ENCODE measurements at regions not wholly inside any gene's neighbourhood (a gene's known extent, or its start where the extent isn't known, plus 50 kb on each side); places are given as distances from the start of the nearest gene placed in this dataset.

- ChIA-PET CTCF (interaction anchor here (0.7 to 1.2 kb wide), 3 partner anchors 30 to 463 kb away, joined by 3 read pairs; no protein-coding TSS in a partner anchor), POLR2A (no interaction called here)
- TF ChIP-seq CTCF (IDR thresholded peaks at IDR 0.05; ENCODE audit: control extremely low read depth, extremely low read depth, low read depth, missing control alignments), result no peak
- DNase-seq (ENCODE audit: extremely low spot score), result no peak
Observed at GRCh38 chr17:77892469-77893143, 65.9 kb upstream of the TNRC6C start.

DNA sequence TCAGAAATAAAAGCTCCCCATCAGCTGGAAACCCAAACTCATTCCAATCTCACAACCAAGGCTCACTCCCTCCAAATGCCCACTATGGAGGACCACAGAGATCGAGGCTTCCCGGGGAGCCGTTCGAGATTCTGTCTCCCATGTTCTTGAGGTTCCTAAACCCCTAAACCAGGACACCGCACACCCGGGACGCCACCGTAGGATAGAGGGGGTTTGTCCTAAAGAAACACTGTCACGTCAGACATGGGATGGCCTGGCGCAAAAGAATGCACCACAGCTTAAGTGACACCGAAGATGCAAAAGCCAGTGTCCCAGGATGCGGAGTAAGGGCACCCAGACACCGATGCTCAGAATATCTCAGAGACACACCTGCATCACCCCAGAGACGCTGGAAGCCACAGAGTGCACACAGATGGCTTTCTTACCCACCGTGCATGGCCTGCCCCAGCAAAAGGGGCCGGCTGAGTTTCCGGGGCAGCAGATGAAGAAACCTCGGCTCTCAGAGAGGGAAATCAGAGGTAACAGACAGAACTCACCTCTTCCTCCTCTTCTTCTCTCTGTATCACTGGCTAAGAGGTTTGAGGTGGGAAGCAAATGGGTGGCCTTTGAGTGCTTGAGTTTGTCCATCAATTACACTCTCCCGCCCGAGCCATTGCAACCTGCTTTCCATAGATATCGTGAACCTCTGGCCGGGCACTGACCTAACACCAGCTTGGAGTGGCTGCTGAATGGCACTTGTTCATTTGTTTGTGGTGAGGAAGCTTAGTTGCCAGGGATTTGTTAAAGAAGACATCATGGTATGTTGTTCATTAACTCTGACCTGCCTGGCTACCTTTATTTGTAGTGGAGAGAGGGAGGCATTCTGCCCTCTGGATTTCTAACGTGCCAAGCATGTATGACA lies 65.1 kb upstream of the TNRC6C start:
- no peak for DNase-seq (ENCODE audit: extremely low spot score)
- ChIA-PET POLR2A (no interaction called here), CTCF (interaction anchor here (0.7 to 1.2 kb wide), 3 partner anchors 30 to 464 kb away, joined by 3 read pairs; no protein-coding TSS in a partner anchor)
- no peak for TF ChIP-seq CTCF (IDR thresholded peaks at IDR 0.05; ENCODE audit: control extremely low read depth, extremely low read depth, low read depth, missing control alignments)

DNA sequence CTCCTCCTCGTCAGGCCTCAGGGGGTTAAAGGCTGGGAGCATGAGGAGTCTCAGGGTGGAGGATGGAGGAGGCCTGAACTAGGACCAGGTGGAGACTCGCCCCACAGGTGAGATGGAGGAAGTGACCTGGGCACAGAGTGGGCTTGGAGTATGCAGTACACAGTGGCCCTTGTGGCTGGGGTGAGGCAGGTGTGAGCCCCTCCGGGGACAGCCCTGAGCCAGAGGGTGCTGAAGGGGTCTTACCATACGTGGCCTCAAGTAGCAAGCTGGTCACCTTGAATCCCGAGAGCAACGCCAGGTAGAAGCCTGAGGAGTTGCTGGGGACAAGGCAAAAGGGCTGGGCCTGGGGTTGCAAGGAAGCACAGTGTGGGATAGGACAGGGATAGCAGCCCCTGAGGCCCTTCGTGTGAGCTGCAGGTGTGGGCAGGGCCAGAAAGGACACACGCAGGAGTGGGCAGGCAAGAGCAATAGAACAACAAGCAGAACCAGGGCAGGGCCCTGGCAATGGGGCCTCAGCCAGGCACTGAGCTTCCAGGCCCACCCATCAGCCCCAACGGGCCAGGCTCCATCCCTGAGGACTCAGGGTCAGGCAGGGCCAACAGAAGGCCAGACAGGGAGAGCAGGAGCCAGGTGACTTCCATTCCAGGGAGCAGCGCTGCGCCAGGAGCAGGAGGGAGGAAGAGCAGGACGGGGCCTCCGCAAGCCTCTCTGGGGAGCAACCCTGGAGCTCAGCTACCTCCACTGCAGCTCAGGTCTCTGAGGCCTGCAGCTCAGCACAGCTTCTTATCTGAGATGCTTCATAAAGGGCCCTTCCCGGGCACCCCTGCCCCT lies 64.2 kb upstream of the TNRC6C start:
- ChIA-PET CTCF (interaction anchor here (1.7 kb wide), 1 partner anchor 8 kb away, joined by 3 read pairs; no protein-coding TSS in a partner anchor), POLR2A (interaction anchor here (0.6 kb wide), 1 partner anchor 972 kb away, joined by 3 read pairs; no protein-coding TSS in a partner anchor)
- no peak for TF ChIP-seq CTCF (IDR thresholded peaks at IDR 0.05; ENCODE audit: control extremely low read depth, extremely low read depth, low read depth, missing control alignments)
- DNase-seq (ENCODE audit: extremely low spot score), result no peak

DNA sequence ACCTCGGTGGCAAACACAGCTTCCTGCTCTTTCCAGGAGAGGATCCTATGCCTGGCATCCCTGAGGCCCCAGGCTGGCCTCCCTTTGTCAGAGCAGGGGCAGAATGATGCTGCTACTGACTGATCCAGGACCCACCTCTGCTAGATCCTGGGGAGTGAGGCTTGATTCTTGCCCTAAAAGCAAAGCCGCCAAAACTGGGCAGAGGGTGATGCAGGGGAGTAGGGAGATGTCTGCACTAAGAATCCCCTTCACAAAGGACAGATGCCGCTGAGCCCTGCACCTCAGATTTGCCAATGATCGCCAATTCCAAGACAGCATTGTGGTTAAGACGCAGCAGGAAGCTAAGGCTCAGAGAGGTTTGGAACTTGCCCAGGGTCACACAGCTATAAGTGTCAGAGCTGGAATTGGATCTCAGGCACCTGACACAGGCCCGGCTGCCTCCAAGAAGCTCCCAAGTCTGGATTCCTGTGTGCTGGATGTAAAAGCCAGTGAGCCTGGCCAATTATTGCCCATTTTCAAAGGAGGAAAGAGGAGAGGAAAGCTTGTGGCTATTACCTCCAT lies 60.7 kb upstream of the TNRC6C start:
- ChIA-PET POLR2A (no interaction called here), CTCF (no interaction called here)
- no peak for TF ChIP-seq CTCF (IDR thresholded peaks at IDR 0.05; ENCODE audit: control extremely low read depth, extremely low read depth, low read depth, missing control alignments)
- DNase-seq (ENCODE audit: extremely low spot score), result no peak

- ChIA-PET CTCF (no interaction called here), POLR2A (interaction anchor here (1.0 kb wide), 1 partner anchor 9 kb away, joined by 4 read pairs; no protein-coding TSS in a partner anchor)
- no peak for TF ChIP-seq CTCF (IDR thresholded peaks at IDR 0.05; ENCODE audit: control extremely low read depth, extremely low read depth, low read depth, missing control alignments)
- no peak for DNase-seq (ENCODE audit: extremely low spot score)
Observed at GRCh38 chr17:77898521-77899434, 59.7 kb upstream of the TNRC6C start.
